GM18867 (cell line): ENCODE measurements at regions not wholly inside any gene's neighbourhood (a gene's known extent, or its start where the extent isn't known, plus 50 kb on each side); places are given as distances from the start of the nearest gene placed in this dataset.

Experiments
- ATAC-seq: cut with Tn5 transposase; IDR thresholded peaks from one replicate; pipeline ENCODE4 v1.9.1; 2021; ENCODE audit warnings: mild to moderate bottlenecking, moderate library complexity; ENCODE audit not compliant: unreplicated experiment

- no peak for ATAC-seq
Measured at GRCh38 chr7:21137640-21138039, 290.2 kb upstream of the SP4 start.

GRCh38 chr7:21140622-21141021 is 287.3 kb upstream of the SP4 start:
- ATAC-seq, result no peak

GRCh38 chr7:21141476-21141875 is 286.4 kb upstream of the SP4 start:
- ATAC-seq, result no peak

- no peak for ATAC-seq
Measured at GRCh38 chr7:21142081-21142480, 285.8 kb upstream of the SP4 start.

GRCh38 chr7:21146642-21147423 is 281.1 kb upstream of the SP4 start:
- no peak for ATAC-seq

- ATAC-seq, result no peak
Measured at GRCh38 chr7:21149809-21150208, 278.1 kb upstream of the SP4 start.

- no peak for ATAC-seq
Measured at GRCh38 chr7:21154614-21155013, 273.3 kb upstream of the SP4 start.

- no peak for ATAC-seq
Measured at GRCh38 chr7:21159506-21159905, 268.4 kb upstream of the SP4 start.

- no peak for ATAC-seq
Measured at GRCh38 chr7:21160401-21160800, 267.5 kb upstream of the SP4 start.

GRCh38 chr7:21167942-21168341 is 259.9 kb upstream of the SP4 start:
- no peak for ATAC-seq

GRCh38 chr7:21169667-21170580 is 258.0 kb upstream of the SP4 start:
- no peak for ATAC-seq

GRCh38 chr7:21172800-21173199 is 255.1 kb upstream of the SP4 start:
- no peak for ATAC-seq

GRCh38 chr7:21173436-21173835 is 254.4 kb upstream of the SP4 start:
- ATAC-seq, result no peak

- ATAC-seq, result no peak
Measured at GRCh38 chr7:21175714-21176113, 252.2 kb upstream of the SP4 start.

GRCh38 chr7:21184942-21185652 is 242.8 kb upstream of the SP4 start:
- no peak for ATAC-seq

GRCh38 chr7:21185653-21186265 is 242.1 kb upstream of the SP4 start:
- no peak for ATAC-seq

GRCh38 chr7:21191321-21192073 is 236.4 kb upstream of the SP4 start:
- no peak for ATAC-seq

- ATAC-seq, result no peak
Measured at GRCh38 chr7:21192657-21193056, 235.2 kb upstream of the SP4 start.

GRCh38 chr7:21193895-21194294 is 234.0 kb upstream of the SP4 start:
- no peak for ATAC-seq

- no peak for ATAC-seq
Measured at GRCh38 chr7:21194936-21195335, 232.9 kb upstream of the SP4 start.
